PC-3 (cell line): ENCODE measurements at regions not wholly inside any gene's neighbourhood (a gene's known extent, or its start where the extent isn't known, plus 50 kb on each side); places are given as distances from the start of the nearest gene placed in this dataset.

Experiments used
- ATAC-seq: fragments of 200-7000 bp; cut with Tn5 transposase; 2 replicates; pipeline ENCODE4 v1.9.1; 2020; ENCODE audit warnings: mild to moderate bottlenecking, moderate library complexity
- BruUV-seq: library from RNA; stranded (reverse); fragments of 400-500 nt; replicated peaks from 2 replicates; lab custom pipeline; 2021; lab: Mats Ljungman, UMichigan
- CTCF ChIA-PET: fragments of 300-600 bp; sonication (Branson Sonifier 250); formaldehyde crosslinking; loops from one replicate; lab custom pipeline; 2022; ENCODE audit warnings: antibody characterized with exemption; lab: Charles Lee
- POLR2A ChIA-PET: fragments of 300-600 bp; sonication (Branson Sonifier 250); formaldehyde crosslinking; loops from one replicate; lab custom pipeline; 2022; ENCODE audit warnings: antibody characterized with exemption; ENCODE audit not compliant: unreplicated experiment; lab: Charles Lee
- DNase-seq: peaks from one replicate; pipeline ENCODE4 v3.0.0-alpha.2; 2015
- H2AFZ ChIP-seq: fragments of 300-600 bp; sonication (generic); 2 replicates; pipeline ENCODE4 v1.6.0; 2016; ENCODE audit warnings: antibody characterized with exemption, low read length
- H3F3A ChIP-seq: fragments of 300-600 bp; sonication (generic); one replicate; pipeline ENCODE4 v1.6.0; 2017; ENCODE audit warnings: antibody characterized with exemption, low read length, control low read depth, mild to moderate bottlenecking; ENCODE audit not compliant: unreplicated experiment
- H3K27ac ChIP-seq: fragments of 300-600 bp; sonication (generic); 2 replicates; pipeline ENCODE4 v1.5.1; 2016; ENCODE audit warnings: mild to moderate bottlenecking, low read length
- H3K27me3 ChIP-seq: fragments of 300-600 bp; sonication (generic); 2 replicates; pipeline ENCODE4 v1.6.1; 2016; ENCODE audit warnings: low read length, mixed read lengths
- H3K36me3 ChIP-seq: fragments of 300-600 bp; sonication (generic); 2 replicates; pipeline ENCODE4 v1.6.1; 2016; ENCODE audit warnings: low read depth, mixed run types, low read length, mixed read lengths
- H3K4me1 ChIP-seq: fragments of 300-600 bp; sonication (generic); 2 replicates; pipeline ENCODE4 v1.5.1; 2016; ENCODE audit warnings: low read length; ENCODE audit not compliant: insufficient read depth
- H3K4me2 ChIP-seq: fragments of 300-600 bp; sonication (generic); 2 replicates; pipeline ENCODE4 v1.6.0; 2016; ENCODE audit warnings: low read length
- H3K4me3 ChIP-seq: fragments of 300-600 bp; sonication (generic); 2 replicates; pipeline ENCODE4 v1.5.1; 2016; ENCODE audit warnings: mild to moderate bottlenecking, low read length, mixed read lengths
- H3K79me2 ChIP-seq: fragments of 300-600 bp; sonication (generic); 2 replicates; pipeline ENCODE4 v1.6.1; 2017; ENCODE audit warnings: low read length, mixed read lengths
- H3K9ac ChIP-seq: fragments of 300-600 bp; sonication (generic); 2 replicates; pipeline ENCODE4 v1.6.0; 2016; ENCODE audit warnings: mild to moderate bottlenecking, low read length
- H3K9me2 ChIP-seq: fragments of 300-600 bp; sonication (generic); replicated peaks from 2 replicates; pipeline ENCODE4 v1.6.1; 2016; ENCODE audit warnings: mixed run types, low read length, mixed read lengths
- H3K9me3 ChIP-seq: fragments of 300-600 bp; sonication (generic); 2 replicates; pipeline ENCODE4 v1.6.1; 2016; ENCODE audit warnings: low read length, mixed read lengths
- H4K20me1 ChIP-seq: fragments of 300-600 bp; sonication (generic); 2 replicates; pipeline ENCODE4 v1.6.1; 2016; ENCODE audit warnings: low read length, mixed read lengths
- CTCF ChIP-seq: fragments of 300-600 bp; sonication (generic); conservative IDR thresholded peaks from 2 replicates; pipeline ENCODE4 v1.5.1; 2017; ENCODE audit warnings: antibody characterized with exemption, low read depth, mild to moderate bottlenecking, low read length
- EZH2 ChIP-seq: fragments of 300-600 bp; sonication (generic); IDR thresholded peaks from one replicate; pipeline ENCODE4 v1.6.1; 2017; ENCODE audit warnings: antibody characterized with exemption, mild to moderate bottlenecking, low read length; ENCODE audit not compliant: unreplicated experiment
- EZH2phosphoT487 ChIP-seq: fragments of 300-600 bp; sonication (generic); IDR thresholded peaks from 2 replicates; pipeline ENCODE4 v1.6.1; 2018; ENCODE audit warnings: mild to moderate bottlenecking, antibody characterized with exemption, low read length, borderline replicate concordance
- intact Hi-C: fragments of 100-400 bp; cut with micrococcal nuclease; formaldehyde crosslinking; loops from 2 replicates; pipeline ENCODE4 v1.9.0; 2023

GRCh38 chr4:96676754-96677435, 837.0 kb downstream of the PDHA2 start:
- H3K36me3 ChIP-seq = no peaks in the 10 kb centered on the region
- BruUV-seq = no TSS peak
- peaks cover 7% of the 10 kb centered on the region; the same call in 1 of the 2 replicates for H3K4me1 ChIP-seq
- DNase-seq (no peak), ATAC-seq (no peak)
- H3K4me3 ChIP-seq = no peak overlapping the region
- no peaks in the 10 kb centered on the region for H3K27me3 ChIP-seq
- H4K20me1 ChIP-seq = no peaks in the 10 kb centered on the region
- H3K9ac ChIP-seq = no peak overlapping the region
- H3K27ac ChIP-seq = no peak overlapping the region
- intact Hi-C loops = no loop called here
- H3F3A ChIP-seq = no peaks in the 10 kb centered on the region
- TF ChIP-seq CTCF (no peak), EZH2phosphoT487 (no peak), EZH2 (no peak)
- ChIA-PET CTCF (no interaction called here), POLR2A (no interaction called here)
- no peaks in the 10 kb centered on the region for H3K9me3 ChIP-seq
- H3K4me2 ChIP-seq = no peak overlapping the region
- H2AFZ ChIP-seq = no peak overlapping the region
- H3K79me2 ChIP-seq = no peaks in the 10 kb centered on the region
- H3K9me2 ChIP-seq = no peaks in the 10 kb centered on the region

- Histone ChIP-seq H3K4me1 (peaks cover 7% of the 10 kb centered on the region; the same call in 1 of the 2 replicates), H4K20me1 (no peaks in the 10 kb centered on the region), H3K9me3 (no peaks in the 10 kb centered on the region), H2AFZ (no peak overlapping the region), H3K79me2 (no peaks in the 10 kb centered on the region), H3K36me3 (no peaks in the 10 kb centered on the region), H3K9me2 (no peaks in the 10 kb centered on the region), H3K9ac (no peak overlapping the region), H3F3A (no peaks in the 10 kb centered on the region), H3K4me2 (no peak overlapping the region), H3K27me3 (no peaks in the 10 kb centered on the region), H3K27ac (no peak overlapping the region), H3K4me3 (no peak overlapping the region)
- ChIA-PET CTCF (no interaction called here), POLR2A (no interaction called here)
- intact Hi-C loops = no loop called here
- no peak for ATAC-seq
- peak; percentile 23 for DNase-seq
- no TSS peak for BruUV-seq
- TF ChIP-seq CTCF (no peak), EZH2phosphoT487 (no peak), EZH2 (no peak)
Observed at GRCh38 chr4:96677499-96677898, 837.6 kb downstream of the PDHA2 start.

- Histone ChIP-seq H3K9me2 (no peaks in the 10 kb centered on the region), H3K9ac (no peak overlapping the region), H3K27me3 (no peaks in the 10 kb centered on the region), H4K20me1 (no peaks in the 10 kb centered on the region), H3K4me3 (no peak overlapping the region), H3K4me2 (no peak overlapping the region), H3K9me3 (no peaks in the 10 kb centered on the region), H3K27ac (no peak overlapping the region), H3F3A (no peaks in the 10 kb centered on the region), H3K79me2 (no peaks in the 10 kb centered on the region), H3K36me3 (no peaks in the 10 kb centered on the region), H2AFZ (no peak overlapping the region), H3K4me1 (peaks cover 7% of the 10 kb centered on the region; the same call in 1 of the 2 replicates)
- BruUV-seq = no TSS peak
- POLR2A ChIA-PET = no interaction called here
- TF ChIP-seq CTCF (no peak), EZH2 (no peak), EZH2phosphoT487 (no peak)
- DNase-seq = no peak
- intact Hi-C loops = no loop called here
- no peak for ATAC-seq
- CTCF ChIA-PET = no interaction called here
Observed at GRCh38 chr4:96681218-96681617, 841.3 kb downstream of the PDHA2 start.
